HuH-7.5 (cell line): ENCODE measurements at regions not wholly inside any gene's neighbourhood (a gene's known extent, or its start where the extent isn't known, plus 50 kb on each side); places are given as distances from the start of the nearest gene placed in this dataset.

ENCODE experiments used
- DNase-seq: peaks from one replicate; pipeline ENCODE4 v3.0.0; 2011; ENCODE audit warnings: low spot score

- peak; percentile 51 for DNase-seq
Measured at GRCh38 chr2:121076885-121077549, 208.0 kb downstream of the TFCP2L1 start.

- DNase-seq, result no peak
Measured at GRCh38 chr2:121078899-121079298, 206.1 kb downstream of the TFCP2L1 start.

GRCh38 chr2:121080013-121080772, 204.8 kb downstream of the TFCP2L1 start:
- peak; percentile 74 for DNase-seq

- no peak for DNase-seq
Measured at GRCh38 chr2:121081701-121082100, 203.3 kb downstream of the TFCP2L1 start.

- DNase-seq, result no peak
Measured at GRCh38 chr2:121082191-121082590, 202.8 kb downstream of the TFCP2L1 start.

- no peak for DNase-seq
Measured at GRCh38 chr2:121084130-121084680, 200.8 kb downstream of the TFCP2L1 start.

- no peak for DNase-seq
Measured at GRCh38 chr2:121085801-121086200, 199.2 kb downstream of the TFCP2L1 start.

- no peak for DNase-seq
Measured at GRCh38 chr2:121086450-121086849, 198.6 kb downstream of the TFCP2L1 start.

- no peak for DNase-seq
Measured at GRCh38 chr2:121087117-121087516, 197.9 kb downstream of the TFCP2L1 start.

GRCh38 chr2:121088251-121089165, 196.5 kb downstream of the TFCP2L1 start:
- DNase-seq, result no peak

- DNase-seq, result no peak
Measured at GRCh38 chr2:121089166-121089510, 195.9 kb downstream of the TFCP2L1 start.

- DNase-seq, result no peak
Measured at GRCh38 chr2:121090088-121090715, 194.8 kb downstream of the TFCP2L1 start.

- no peak for DNase-seq
Measured at GRCh38 chr2:121092095-121092494, 192.9 kb downstream of the TFCP2L1 start.

- DNase-seq, result no peak
Measured at GRCh38 chr2:121093692-121094091, 191.3 kb downstream of the TFCP2L1 start.

- DNase-seq, result no peak
Measured at GRCh38 chr2:121094101-121094500, 190.9 kb downstream of the TFCP2L1 start.

- no peak for DNase-seq
Measured at GRCh38 chr2:121094845-121095244, 190.2 kb downstream of the TFCP2L1 start.

- peak; percentile 79 for DNase-seq
Measured at GRCh38 chr2:121095257-121096080, 189.5 kb downstream of the TFCP2L1 start.

GRCh38 chr2:121096611-121097010, 188.4 kb downstream of the TFCP2L1 start:
- no peak for DNase-seq

GRCh38 chr2:121098556-121098955, 186.4 kb downstream of the TFCP2L1 start:
- no peak for DNase-seq

GRCh38 chr2:121099329-121100290, 185.4 kb downstream of the TFCP2L1 start:
- no peak for DNase-seq
